NCI-H510A (cell line): ENCODE measurements at regions not wholly inside any gene's neighbourhood (a gene's known extent, or its start where the extent isn't known, plus 50 kb on each side); places are given as distances from the start of the nearest gene placed in this dataset.
"Not testable (repeated sequence)": the region's sequence is repeated elsewhere in the genome, so short reads cannot be mapped to it uniquely, and the experiment has no call there.

Experiments used
- DNase-seq: peaks from one replicate; lab custom pipeline; 2025; lab: John Stamatoyannopoulos, UW

- DNase-seq = no peak
Observed at GRCh38 chr4:82181789-82182188, 192.0 kb downstream of the HNRNPD start.

- DNase-seq = no peak
Observed at GRCh38 chr4:82172186-82172585, 201.6 kb downstream of the HNRNPD start.

GRCh38 chr4:82171531-82172155 is 202.1 kb downstream of the HNRNPD start:
- no peak for DNase-seq

GRCh38 chr4:82149750-82150149 is 224.0 kb downstream of the HNRNPD start:
- DNase-seq = no peak

- no peak for DNase-seq
Observed at GRCh38 chr4:82145850-82146249, 227.9 kb downstream of the HNRNPD start.

- no peak for DNase-seq
Observed at GRCh38 chr4:82140422-82140821, 233.4 kb downstream of the HNRNPD start.

- no peak for DNase-seq
Observed at GRCh38 chr4:82139287-82139686, 234.5 kb downstream of the HNRNPD start.

- no peak for DNase-seq
Observed at GRCh38 chr4:82138374-82138773, 235.4 kb downstream of the HNRNPD start.

GRCh38 chr4:82136161-82136801 is 237.5 kb downstream of the HNRNPD start:
- no peak for DNase-seq

- DNase-seq = no peak
Observed at GRCh38 chr4:82128355-82128754, 245.4 kb downstream of the HNRNPD start.

- DNase-seq = no peak
Observed at GRCh38 chr4:82126512-82127040, 247.2 kb downstream of the HNRNPD start.

GRCh38 chr4:82125787-82126297 is 247.9 kb downstream of the HNRNPD start:
- DNase-seq = no peak

- no peak for DNase-seq
Observed at GRCh38 chr4:82124932-82125786, 248.6 kb downstream of the HNRNPD start.

- no peak for DNase-seq
Observed at GRCh38 chr4:82124365-82124764, 249.4 kb downstream of the HNRNPD start.

- DNase-seq = no peak
Observed at GRCh38 chr4:82123934-82124333, 249.9 kb downstream of the HNRNPD start.

- DNase-seq = not testable (repeated sequence)
Observed at GRCh38 chr4:82115183-82115582, 258.6 kb downstream of the HNRNPD start.

- no peak for DNase-seq
Observed at GRCh38 chr4:82108506-82108905, 265.3 kb downstream of the HNRNPD start.

- no peak for DNase-seq
Observed at GRCh38 chr4:82104578-82104977, 269.2 kb downstream of the HNRNPD start.

GRCh38 chr4:82099928-82100579 is 273.7 kb downstream of the HNRNPD start:
- no peak for DNase-seq

GRCh38 chr4:82097504-82097903 is 276.3 kb downstream of the HNRNPD start:
- DNase-seq = no peak

GRCh38 chr4:82090717-82091116 is 283.1 kb downstream of the HNRNPD start:
- no peak for DNase-seq

- DNase-seq = no peak
Observed at GRCh38 chr4:82084747-82085146, 289.0 kb downstream of the HNRNPD start.
